ENCODE measurements at regions not wholly inside any gene's neighbourhood (a gene's known extent, or its start where the extent isn't known, plus 50 kb on each side); places are given as distances from the start of the nearest gene placed in this dataset.

- TF ChIP-seq SP1 (IDR thresholded peaks at IDR 0.05) (no peak), FOXK2 (IDR thresholded peaks at IDR 0.05) (no peak), HDGF (IDR thresholded peaks at IDR 0.05; ENCODE audit: borderline replicate concordance) (no peak), PKNOX1 (IDR thresholded peaks at IDR 0.05) (no peak), ARNT (IDR thresholded peaks at IDR 0.05) (no peak), BHLHE40 (IDR thresholded peaks at IDR 0.05; ENCODE audit: borderline replicate concordance) (no peak), FOXM1 (IDR thresholded peaks at IDR 0.05; ENCODE audit: borderline replicate concordance) (no peak), SUZ12 (IDR thresholded peaks at IDR 0.05) (no peak), FOXA1 (IDR thresholded peaks at IDR 0.05) (no peak), ZNF384 (IDR thresholded peaks at IDR 0.05) (no peak), ELF4 (IDR thresholded peaks at IDR 0.05) (no peak)
These were observed 343.6 kb downstream of the PTPRU start for GRCh38 chr1:29579821-29580425.
